ENCODE measurements at regions not wholly inside any gene's neighbourhood (a gene's known extent, or its start where the extent isn't known, plus 50 kb on each side); places are given as distances from the start of the nearest gene placed in this dataset.

GRCh38 chr2:21620771-21621170 is 497.0 kb downstream of the TDRD15 start:
- no peak for DNase-seq (ENCODE audit: low read depth in 2 of 2)

GRCh38 chr2:21627938-21628337 is 504.2 kb downstream of the TDRD15 start:
- DNase-seq (ENCODE audit: low read depth in 2 of 2): no peak

GRCh38 chr2:21633015-21633414 is 509.2 kb downstream of the TDRD15 start:
- no peak for DNase-seq (ENCODE audit: low read depth in 2 of 2)

GRCh38 chr2:21633466-21633865 is 509.7 kb downstream of the TDRD15 start:
- no peak for DNase-seq (ENCODE audit: low read depth in 2 of 2)

- no peak for DNase-seq (ENCODE audit: low read depth in 2 of 2)
These were observed 510.1 kb downstream of the TDRD15 start for GRCh38 chr2:21633911-21634310.

GRCh38 chr2:21640046-21640445 is 516.3 kb downstream of the TDRD15 start:
- DNase-seq (ENCODE audit: low read depth in 2 of 2): no peak

GRCh38 chr2:21642647-21643046 is 518.9 kb downstream of the TDRD15 start:
- no peak for DNase-seq (ENCODE audit: low read depth in 2 of 2)

GRCh38 chr2:21643180-21643579 is 519.4 kb downstream of the TDRD15 start:
- no peak for DNase-seq (ENCODE audit: low read depth in 2 of 2)

GRCh38 chr2:21644266-21644665 is 520.5 kb downstream of the TDRD15 start:
- no peak for DNase-seq (ENCODE audit: low read depth in 2 of 2)

GRCh38 chr2:21646345-21646744 is 522.6 kb downstream of the TDRD15 start:
- DNase-seq (ENCODE audit: low read depth in 2 of 2): no peak

- DNase-seq (ENCODE audit: low read depth in 2 of 2): no peak
These were observed 526.8 kb downstream of the TDRD15 start for GRCh38 chr2:21650569-21650968.

GRCh38 chr2:21655136-21655535 is 531.4 kb downstream of the TDRD15 start:
- DNase-seq (ENCODE audit: low read depth in 2 of 2): no peak

- no peak for DNase-seq (ENCODE audit: low read depth in 2 of 2)
These were observed 532.7 kb downstream of the TDRD15 start for GRCh38 chr2:21656330-21657075.

- no peak for DNase-seq (ENCODE audit: low read depth in 2 of 2)
These were observed 533.7 kb downstream of the TDRD15 start for GRCh38 chr2:21657445-21657844.

GRCh38 chr2:21658269-21658668 is 534.5 kb downstream of the TDRD15 start:
- no peak for DNase-seq (ENCODE audit: low read depth in 2 of 2)

GRCh38 chr2:21658907-21659477 is 535.2 kb downstream of the TDRD15 start:
- DNase-seq (ENCODE audit: low read depth in 2 of 2): no peak

GRCh38 chr2:21664083-21664482 is 540.3 kb downstream of the TDRD15 start:
- no peak for DNase-seq (ENCODE audit: low read depth in 2 of 2)

- DNase-seq (ENCODE audit: low read depth in 2 of 2): no peak
These were observed 543.9 kb downstream of the TDRD15 start for GRCh38 chr2:21667638-21668037.

- no peak for DNase-seq (ENCODE audit: low read depth in 2 of 2)
These were observed 544.4 kb downstream of the TDRD15 start for GRCh38 chr2:21668078-21668710.

GRCh38 chr2:21676041-21676440 is 552.3 kb downstream of the TDRD15 start:
- DNase-seq (ENCODE audit: low read depth in 2 of 2): no peak

GRCh38 chr2:21676676-21677075 is 552.9 kb downstream of the TDRD15 start:
- DNase-seq (ENCODE audit: low read depth in 2 of 2): no peak

- DNase-seq (ENCODE audit: low read depth in 2 of 2): no peak
These were observed 560.1 kb downstream of the TDRD15 start for GRCh38 chr2:21683838-21684237.

GRCh38 chr2:21687589-21687988 is 563.8 kb downstream of the TDRD15 start:
- DNase-seq (ENCODE audit: low read depth in 2 of 2): no peak
